IMR-90 (cell line): ENCODE measurements at regions not wholly inside any gene's neighbourhood (a gene's known extent, or its start where the extent isn't known, plus 50 kb on each side); places are given as distances from the start of the nearest gene placed in this dataset.

Source experiments
- ATAC-seq: fragments of 200-7000 bp; cut with Tn5 transposase; 2 replicates; pipeline ENCODE4 v1.9.1; 2020; ENCODE audit warnings: low read depth, mild to moderate bottlenecking, moderate library complexity
- BruUV-seq: library from RNA; stranded (reverse); fragments of 400-500 nt; replicated peaks from 2 replicates; lab custom pipeline; 2021; lab: Mats Ljungman, UMichigan
- CTCF ChIA-PET: fragments of 300-600 bp; formaldehyde crosslinking; extraction: SDS; loops from one replicate; lab custom pipeline; 2021; ENCODE audit warnings: antibody characterized with exemption; lab: Yijun Ruan, JAX
- POLR2A ChIA-PET: fragments of 300-600 bp; sonication (Branson Sonifier 250); formaldehyde crosslinking; loops from one replicate; lab custom pipeline; 2022; ENCODE audit warnings: antibody characterized with exemption; ENCODE audit not compliant: unreplicated experiment; lab: Charles Lee
- DNase-seq: peaks from one replicate; pipeline ENCODE4 v3.0.0; 2013
- H2AFZ ChIP-seq: replicated peaks from 2 replicates; pipeline ENCODE3; 2013; ENCODE audit warnings: low read length, mild to moderate bottlenecking; ENCODE audit not compliant: poor library complexity
- H2AK5ac ChIP-seq: 2 replicates; pipeline ENCODE4 v1.6.1; 2013; ENCODE audit warnings: low read depth, low read length, inconsistent platforms
- H2AK9ac ChIP-seq: replicated peaks from 2 replicates; pipeline ENCODE3; 2013; ENCODE audit warnings: mild to moderate bottlenecking, low read depth, low read length, moderate library complexity; ENCODE audit not compliant: poor library complexity
- H2BK120ac ChIP-seq: 2 replicates; pipeline ENCODE4 v1.6.1; 2013; ENCODE audit warnings: low read depth, low read length, inconsistent platforms
- H2BK15ac ChIP-seq: 3 replicates; pipeline ENCODE4 v1.6.1; 2013; ENCODE audit warnings: low read depth, low read length, inconsistent platforms
- H2BK20ac ChIP-seq: 2 replicates; pipeline ENCODE4 v1.6.1; 2013; ENCODE audit warnings: low read depth, mild to moderate bottlenecking, inconsistent platforms, low read length, moderate library complexity
- H2BK5ac ChIP-seq: 2 replicates; pipeline ENCODE4 v1.6.1; 2013; ENCODE audit warnings: mild to moderate bottlenecking, low read depth, low read length, inconsistent platforms; ENCODE audit not compliant: poor library complexity, severe bottlenecking
- H3K14ac ChIP-seq: replicated peaks from 2 replicates; pipeline ENCODE4 v1.6.1; 2013; ENCODE audit warnings: low read depth, low read length, inconsistent platforms
- H3K18ac ChIP-seq: 2 replicates; pipeline ENCODE4 v1.6.1; 2013; ENCODE audit warnings: low read depth, low read length, control low read depth
- H3K23ac ChIP-seq: 2 replicates; pipeline ENCODE4 v1.6.1; 2013; ENCODE audit warnings: low read depth, low read length, inconsistent platforms
- H3K27ac ChIP-seq: 2 replicates; pipeline ENCODE4 v1.5.1; 2013; ENCODE audit warnings: mild to moderate bottlenecking, control low read depth, low read length; ENCODE audit not compliant: insufficient read depth
- H3K27me3 ChIP-seq: 2 replicates; pipeline ENCODE4 v1.6.1; 2013; ENCODE audit warnings: low read length; ENCODE audit not compliant: control insufficient read depth, insufficient read depth
- H3K36me3 ChIP-seq: 2 replicates; pipeline ENCODE4 v1.6.1; 2013; ENCODE audit warnings: low read length, mixed read lengths; ENCODE audit not compliant: control insufficient read depth, insufficient read depth
- H3K4ac ChIP-seq: 2 replicates; pipeline ENCODE4 v1.6.1; 2013; ENCODE audit warnings: low read depth, low read length, inconsistent platforms
- H3K4me1 ChIP-seq: 2 replicates; pipeline ENCODE4 v1.6.1; 2013; ENCODE audit warnings: low read length, mixed read lengths; ENCODE audit not compliant: control insufficient read depth, insufficient read depth
- H3K4me2 ChIP-seq: 2 replicates; pipeline ENCODE4 v1.6.1; 2013; ENCODE audit warnings: low read depth, mild to moderate bottlenecking, control low read depth, low read length, moderate library complexity
- H3K4me3 ChIP-seq: 2 replicates; pipeline ENCODE4 v1.5.1; 2013; ENCODE audit warnings: low read depth, mild to moderate bottlenecking, control low read depth, low read length, moderate library complexity; ENCODE audit not compliant: insufficient read depth
- H3K56ac ChIP-seq: 2 replicates; pipeline ENCODE4 v1.6.1; 2013; ENCODE audit warnings: low read length, inconsistent platforms; ENCODE audit not compliant: insufficient read depth; ENCODE audit errors: extremely low read depth
- H3K79me1 ChIP-seq, 2 experiments: 2 replicates each; pipeline ENCODE4 v1.6.1; 2013; ENCODE audit warnings: low read length in 2 of 2, inconsistent platforms in 1 of 2, low read depth in 1 of 2
- H3K9ac ChIP-seq: 2 replicates; pipeline ENCODE4 v1.6.1; 2013; ENCODE audit warnings: low read depth, low read length, control low read depth
- H3K9me1 ChIP-seq: 2 replicates; pipeline ENCODE4 v1.6.1; 2013; ENCODE audit warnings: low read length, inconsistent platforms; ENCODE audit not compliant: insufficient read depth
- H3K9me3 ChIP-seq: 2 replicates; pipeline ENCODE4 v1.6.1; 2013; ENCODE audit warnings: low read length; ENCODE audit not compliant: control insufficient read depth, insufficient read depth
- H4K20me1 ChIP-seq: 2 replicates; pipeline ENCODE4 v1.6.1; 2013; ENCODE audit warnings: low read length, inconsistent platforms; ENCODE audit not compliant: insufficient read depth
- H4K5ac ChIP-seq: 2 replicates; pipeline ENCODE4 v1.6.1; 2013; ENCODE audit warnings: mild to moderate bottlenecking, low read depth, low read length, control low read depth
- H4K8ac ChIP-seq, 2 experiments: 2 replicates each; pipeline ENCODE4 v1.6.1; 2013; ENCODE audit warnings: low read depth in 2 of 2, low read length in 2 of 2, control low read depth in 1 of 2, inconsistent platforms in 1 of 2
- H4K91ac ChIP-seq: 2 replicates; pipeline ENCODE4 v1.6.1; 2013; ENCODE audit warnings: low read depth, low read length, inconsistent platforms; ENCODE audit not compliant: insufficient read depth
- BHLHE40 ChIP-seq: fragments of 150-350 bp; IDR thresholded peaks from 2 replicates; pipeline ENCODE4 v1.6.1; 2016; ENCODE audit warnings: mild to moderate bottlenecking, low read depth, low read length
- CEBPB ChIP-seq: IDR thresholded peaks from 2 replicates; pipeline ENCODE4 v1.6.1; 2012; ENCODE audit warnings: low read depth, low read length, improper control_type of control experiment
- CHD1 ChIP-seq: IDR thresholded peaks from 2 replicates; pipeline ENCODE4 v1.6.1; 2012; ENCODE audit warnings: low read depth, low read length, improper control_type of control experiment
- CTCF ChIP-seq: conservative IDR thresholded peaks from 2 replicates; pipeline ENCODE4 v1.5.1; 2012; ENCODE audit warnings: mild to moderate bottlenecking, low read depth, low read length, improper control_type of control experiment
- FOS ChIP-seq: fragments of 150-350 bp; IDR thresholded peaks from 2 replicates; pipeline ENCODE4 v1.6.1; 2016; ENCODE audit warnings: low read depth, low read length
- MAFK ChIP-seq: IDR thresholded peaks from 2 replicates; pipeline ENCODE4 v1.6.1; 2012; ENCODE audit warnings: low read depth, low read length, improper control_type of control experiment
- SMC3 ChIP-seq: fragments of 150-350 bp; IDR thresholded peaks from 2 replicates; pipeline ENCODE4 v1.6.1; 2016; ENCODE audit warnings: low read depth, mild to moderate bottlenecking, antibody characterized with exemption, low read length, moderate library complexity
- WGBS, 2 experiments: methylation state at CpG; one replicate each; pipeline versions ENCODE4 v1.1.5 to v1.1.7; 2013; ENCODE audit warnings: missing lambda C conversion rate in 2 of 2; ENCODE audit not compliant: insufficient read length in 1 of 2; ENCODE audit errors: extremely low coverage in 2 of 2; 5-methylcytosine and 5-hydroxymethylcytosine counted together
- dilution Hi-C: fragments of 300-500 bp; cut with HindIII; formaldehyde crosslinking; loops from one replicate; pipeline ENCODE4 v1.14.3; 2018; ENCODE audit warnings: low sequenced_read_pairs; ENCODE audit not compliant: unreplicated experiment
- in situ Hi-C: fragments of 300-500 bp; cut with MboI; formaldehyde crosslinking; loops from 3 replicates; pipeline ENCODE4 v1.14.3; 2019; ENCODE audit warnings: low sequenced_read_pairs, inconsistent platforms, mixed read lengths
- intact Hi-C: fragments of 100-400 bp; cut with micrococcal nuclease; formaldehyde crosslinking; loops from 2 replicates; pipeline ENCODE4 v1.10.0; 2022

DNA sequence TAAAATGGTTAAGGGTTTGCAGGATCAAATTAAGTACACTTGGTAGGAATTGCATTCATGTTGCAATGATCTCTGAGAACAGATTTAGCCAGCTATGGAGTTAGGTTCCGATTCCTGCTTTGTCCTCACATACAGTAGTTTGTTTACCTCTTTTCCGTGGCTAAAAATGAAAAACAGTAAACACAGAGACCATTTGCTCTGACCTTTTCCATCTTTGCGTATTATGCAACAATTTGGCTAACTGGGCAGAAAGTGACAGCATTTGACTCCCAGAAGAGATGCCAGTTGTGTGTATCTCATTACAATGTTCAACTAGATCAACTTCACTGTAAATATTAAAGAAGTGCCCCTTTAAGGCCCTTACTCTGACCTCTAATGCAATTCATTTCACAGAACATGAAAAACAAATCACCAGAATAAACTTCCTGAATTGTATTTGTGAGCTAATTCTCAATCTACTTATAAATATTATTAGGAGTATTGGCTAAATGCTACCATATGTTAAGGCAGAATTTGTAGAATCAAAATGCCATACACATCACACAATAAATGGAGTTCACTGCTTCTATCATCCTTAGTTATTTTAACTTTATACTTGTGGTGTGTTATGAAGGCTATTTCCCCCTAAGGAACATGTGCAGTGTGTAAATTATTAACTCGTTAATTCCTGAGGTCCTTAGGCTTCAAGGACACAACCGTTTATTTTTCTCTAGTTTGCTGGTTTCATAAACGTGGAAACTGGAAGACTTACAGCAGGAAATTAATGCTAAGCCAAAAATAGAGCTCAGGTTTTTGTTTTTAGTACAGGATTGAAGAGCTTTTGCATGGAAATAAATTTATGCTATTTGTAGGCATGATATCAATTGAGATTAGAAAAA is 380.7 kb upstream of the CITED2 start:
- Histone ChIP-seq H3K23ac (peak overlapping the region; percentile 77), H3K79me1 (no peaks in the 10 kb centered on the region), H2BK120ac (peak overlapping the region; percentile 99), H3K4me3 (no peak overlapping the region), H2AK5ac (0 out of 2 replicates have a peak overlapping the region, but pooled peaks have one; percentile 93), H2BK5ac (peak overlapping the region; percentile 70), H3K18ac (peak overlapping the region; percentile 96), H3K27me3 (no peaks in the 10 kb centered on the region), H3K56ac (no peak overlapping the region), H4K91ac (peak overlapping the region; percentile 94; the same call in 1 of the 2 replicates), H3K36me3 (no peaks in the 10 kb centered on the region), H3K27ac (peak overlapping the region; percentile 36; the same call in 1 of the 2 replicates), H3K4me1 (peaks cover 13% of the 10 kb centered on the region), H4K5ac (peak overlapping the region; percentile 91; the same call in 1 of the 2 replicates), H2BK15ac (peak overlapping the region; percentile 66), H2AK9ac (no peak overlapping the region), H2AFZ (peak overlapping the region; percentile 57), H3K9me1 (no peaks in the 10 kb centered on the region; the same call in none of the 2 replicates), H3K9ac (no peak overlapping the region), H3K4ac (peak overlapping the region; percentile 94; the same call in 1 of the 2 replicates), H4K20me1 (no peaks in the 10 kb centered on the region), H3K14ac (peak overlapping the region; percentile 89), H4K8ac (peak overlapping the region; percentile 58 to 94; a peak in 3 of 4 replicates), H2BK20ac (peak overlapping the region; percentile 92; the same call in 1 of the 2 replicates), H3K4me2 (peak overlapping the region; percentile 16; the same call in 1 of the 2 replicates), H3K9me3 (no peaks in the 10 kb centered on the region)
- ATAC-seq (no peak), DNase-seq (no peak)
- BruUV-seq = no TSS peak
- POLR2A ChIA-PET = no interaction called here
- no peak for TF ChIP-seq FOS
- TF ChIP-seq MAFK = no peak
- TF ChIP-seq CTCF = no peak
- TF ChIP-seq CHD1 = no peak
- TF ChIP-seq BHLHE40 = no peak
- peak; percentile 47; the same call in 1 of the 2 replicates for TF ChIP-seq CEBPB
- no peak for TF ChIP-seq SMC3
- intact Hi-C loops = loop anchor here (5.0 kb wide), 3 partner anchors 97 to 297 kb away; no protein-coding TSS in a partner anchor
- CTCF ChIA-PET = interaction anchor here (1.1 kb wide), 1 partner anchor 9 kb away, joined by 4 read pairs; no protein-coding TSS in a partner anchor
- dilution Hi-C loops = no loop called here
- 8% methylated on average over 2 of the region's 6 CpGs; no CpG with 5 or more reads in 1 of the 2 experiments for WGBS, 2 experiments
- in situ Hi-C loops = no loop called here
